B cell (primary cell): ENCODE measurements at regions not wholly inside any gene's neighbourhood (a gene's known extent, or its start where the extent isn't known, plus 50 kb on each side); places are given as distances from the start of the nearest gene placed in this dataset.

Source experiments
- EZH2 ChIP-seq: IDR thresholded peaks from 2 replicates; pipeline ENCODE4 v1.6.1; 2012; ENCODE audit warnings: borderline replicate concordance, low read depth, mild to moderate bottlenecking, moderate library complexity, low read length; ENCODE audit not compliant: insufficient read depth, poor library complexity, severe bottlenecking
- TF ChIP-seq, protein P1 (sequence below): fragments of 200-600 bp; IDR thresholded peaks from one replicate; pipeline ENCODE4 v1.8.0; 2022; ENCODE audit warnings: antibody characterized with exemption, mild to moderate bottlenecking

GRCh38 chr12:45557016-45557415 is 172.5 kb upstream of the ARID2 start:
- TF ChIP-seq, protein P1, sequence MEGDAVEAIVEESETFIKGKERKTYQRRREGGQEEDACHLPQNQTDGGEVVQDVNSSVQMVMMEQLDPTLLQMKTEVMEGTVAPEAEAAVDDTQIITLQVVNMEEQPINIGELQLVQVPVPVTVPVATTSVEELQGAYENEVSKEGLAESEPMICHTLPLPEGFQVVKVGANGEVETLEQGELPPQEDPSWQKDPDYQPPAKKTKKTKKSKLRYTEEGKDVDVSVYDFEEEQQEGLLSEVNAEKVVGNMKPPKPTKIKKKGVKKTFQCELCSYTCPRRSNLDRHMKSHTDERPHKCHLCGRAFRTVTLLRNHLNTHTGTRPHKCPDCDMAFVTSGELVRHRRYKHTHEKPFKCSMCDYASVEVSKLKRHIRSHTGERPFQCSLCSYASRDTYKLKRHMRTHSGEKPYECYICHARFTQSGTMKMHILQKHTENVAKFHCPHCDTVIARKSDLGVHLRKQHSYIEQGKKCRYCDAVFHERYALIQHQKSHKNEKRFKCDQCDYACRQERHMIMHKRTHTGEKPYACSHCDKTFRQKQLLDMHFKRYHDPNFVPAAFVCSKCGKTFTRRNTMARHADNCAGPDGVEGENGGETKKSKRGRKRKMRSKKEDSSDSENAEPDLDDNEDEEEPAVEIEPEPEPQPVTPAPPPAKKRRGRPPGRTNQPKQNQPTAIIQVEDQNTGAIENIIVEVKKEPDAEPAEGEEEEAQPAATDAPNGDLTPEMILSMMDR: no peak
- no peak for TF ChIP-seq EZH2
